ENCODE measurements at regions not wholly inside any gene's neighbourhood (a gene's known extent, or its start where the extent isn't known, plus 50 kb on each side); places are given as distances from the start of the nearest gene placed in this dataset.

DNA sequence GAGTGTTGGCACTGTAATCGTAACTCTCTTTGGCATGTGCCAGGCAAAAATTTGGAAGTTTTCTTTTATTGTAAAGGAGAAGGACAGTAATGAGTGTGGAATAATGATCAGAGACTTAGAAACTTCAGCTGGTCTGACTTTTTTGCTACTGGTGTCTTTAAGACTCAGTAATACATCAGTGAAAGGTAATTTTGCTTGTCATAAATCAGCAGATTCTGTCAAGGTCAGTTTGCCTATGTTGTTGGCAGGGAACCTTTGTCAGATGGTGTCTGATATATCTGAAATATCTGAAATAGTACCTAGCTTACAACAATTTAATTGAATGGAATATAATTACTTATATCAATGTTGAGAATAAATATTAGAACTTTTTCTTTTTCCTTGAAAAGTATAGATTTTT, 516.9 kb downstream of the LRFN5 start:
- Histone ChIP-seq H3K27me3 (replicated peaks; ENCODE audit: insufficient read depth) (no peaks in the 10 kb centered on the region), H3K4me1 (ENCODE audit: control insufficient read depth in 1 of 2, low read depth in 2 of 2) (no peaks in the 10 kb centered on the region), H3K36me3 (no peaks in the 10 kb centered on the region), H3K4me3 (no peak overlapping the region), H3K27ac (no peak overlapping the region), H3K9me3 (no peaks in the 10 kb centered on the region)
- TF ChIP-seq, protein P1, sequence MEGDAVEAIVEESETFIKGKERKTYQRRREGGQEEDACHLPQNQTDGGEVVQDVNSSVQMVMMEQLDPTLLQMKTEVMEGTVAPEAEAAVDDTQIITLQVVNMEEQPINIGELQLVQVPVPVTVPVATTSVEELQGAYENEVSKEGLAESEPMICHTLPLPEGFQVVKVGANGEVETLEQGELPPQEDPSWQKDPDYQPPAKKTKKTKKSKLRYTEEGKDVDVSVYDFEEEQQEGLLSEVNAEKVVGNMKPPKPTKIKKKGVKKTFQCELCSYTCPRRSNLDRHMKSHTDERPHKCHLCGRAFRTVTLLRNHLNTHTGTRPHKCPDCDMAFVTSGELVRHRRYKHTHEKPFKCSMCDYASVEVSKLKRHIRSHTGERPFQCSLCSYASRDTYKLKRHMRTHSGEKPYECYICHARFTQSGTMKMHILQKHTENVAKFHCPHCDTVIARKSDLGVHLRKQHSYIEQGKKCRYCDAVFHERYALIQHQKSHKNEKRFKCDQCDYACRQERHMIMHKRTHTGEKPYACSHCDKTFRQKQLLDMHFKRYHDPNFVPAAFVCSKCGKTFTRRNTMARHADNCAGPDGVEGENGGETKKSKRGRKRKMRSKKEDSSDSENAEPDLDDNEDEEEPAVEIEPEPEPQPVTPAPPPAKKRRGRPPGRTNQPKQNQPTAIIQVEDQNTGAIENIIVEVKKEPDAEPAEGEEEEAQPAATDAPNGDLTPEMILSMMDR (IDR thresholded peaks at IDR 0.05): no peak
- no peak for ATAC-seq (ENCODE audit: insufficient number of reproducible peaks, low FRiP score, low read depth)
- no peak for DNase-seq (ENCODE audit: low spot score)

DNA sequence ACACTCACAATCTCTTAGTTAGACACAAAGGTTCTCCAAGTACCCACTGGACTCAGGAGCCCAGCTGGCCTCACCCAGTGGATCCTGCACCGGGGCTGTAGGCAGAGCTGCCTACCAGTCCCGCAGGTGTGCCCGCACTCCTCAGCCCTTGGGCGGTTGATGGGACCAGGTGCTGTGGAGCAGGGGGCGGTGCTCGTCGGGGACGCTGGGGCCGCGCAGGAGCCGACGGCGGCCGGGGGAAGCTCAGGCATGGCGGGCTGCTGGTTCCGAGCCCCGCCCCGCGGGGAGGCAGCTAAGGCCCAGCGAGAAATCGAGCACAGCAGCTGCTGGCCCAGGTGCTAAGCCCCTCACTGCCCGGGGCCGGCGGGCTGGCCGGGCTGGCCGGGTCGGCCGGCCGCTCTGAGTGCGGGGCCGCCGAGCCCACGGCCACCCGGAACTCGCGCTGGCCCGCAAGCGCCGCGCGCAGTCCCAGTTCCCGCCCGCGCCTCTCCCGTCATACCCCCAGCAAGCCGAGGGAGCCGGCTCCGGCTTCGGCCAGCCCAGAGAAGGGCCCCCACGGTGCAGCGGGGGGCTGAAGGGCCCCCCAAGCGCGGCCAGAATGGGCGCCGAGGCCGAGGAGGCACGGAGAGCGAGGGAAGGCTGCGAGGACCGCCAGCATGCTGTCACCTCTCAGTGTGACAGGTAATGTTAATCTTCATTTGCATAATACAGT, 506.8 kb downstream of the LRFN5 start:
- peaks cover 6% of the 10 kb centered on the region for H3K9me3 ChIP-seq
- H3K27ac ChIP-seq: no peak overlapping the region
- no peaks in the 10 kb centered on the region for H3K4me1 ChIP-seq (ENCODE audit: control insufficient read depth in 1 of 2, low read depth in 2 of 2)
- H3K36me3 ChIP-seq: no peaks in the 10 kb centered on the region
- DNase-seq (ENCODE audit: low spot score): no peak
- TF ChIP-seq, protein P1 (IDR thresholded peaks at IDR 0.05): no peak
- ATAC-seq (ENCODE audit: insufficient number of reproducible peaks, low FRiP score, low read depth): no peak
- H3K4me3 ChIP-seq: no peak overlapping the region
- no peaks in the 10 kb centered on the region for H3K27me3 ChIP-seq (replicated peaks; ENCODE audit: insufficient read depth)

DNA sequence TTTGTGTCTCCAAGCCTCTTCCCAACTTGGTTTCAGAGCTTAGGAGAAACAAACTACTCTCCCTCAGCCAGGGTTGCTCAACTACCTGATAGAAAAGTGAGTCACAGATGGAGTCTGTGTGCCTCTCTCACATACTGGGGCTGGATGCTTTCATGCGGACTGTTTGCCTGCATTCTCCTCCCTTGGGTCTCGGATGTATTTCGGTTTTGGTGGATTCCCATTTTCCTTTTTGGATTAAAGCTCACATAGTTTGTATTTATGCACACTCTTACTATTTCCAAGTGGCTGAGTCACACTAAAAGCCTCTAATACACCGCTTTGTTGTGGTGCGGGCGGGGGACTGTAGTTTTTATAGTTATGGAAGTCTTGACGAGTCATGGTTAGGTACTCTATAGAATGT, 505.4 kb downstream of the LRFN5 start:
- DNase-seq (ENCODE audit: low spot score) (no peak), ATAC-seq (ENCODE audit: insufficient number of reproducible peaks, low FRiP score, low read depth) (no peak)
- Histone ChIP-seq H3K27me3 (replicated peaks; ENCODE audit: insufficient read depth) (no peaks in the 10 kb centered on the region), H3K36me3 (no peaks in the 10 kb centered on the region), H3K9me3 (peaks cover 6% of the 10 kb centered on the region), H3K4me1 (ENCODE audit: control insufficient read depth in 1 of 2, low read depth in 2 of 2) (no peaks in the 10 kb centered on the region), H3K27ac (no peak overlapping the region), H3K4me3 (no peak overlapping the region)
- TF ChIP-seq, protein P1 (IDR thresholded peaks at IDR 0.05): no peak

DNA sequence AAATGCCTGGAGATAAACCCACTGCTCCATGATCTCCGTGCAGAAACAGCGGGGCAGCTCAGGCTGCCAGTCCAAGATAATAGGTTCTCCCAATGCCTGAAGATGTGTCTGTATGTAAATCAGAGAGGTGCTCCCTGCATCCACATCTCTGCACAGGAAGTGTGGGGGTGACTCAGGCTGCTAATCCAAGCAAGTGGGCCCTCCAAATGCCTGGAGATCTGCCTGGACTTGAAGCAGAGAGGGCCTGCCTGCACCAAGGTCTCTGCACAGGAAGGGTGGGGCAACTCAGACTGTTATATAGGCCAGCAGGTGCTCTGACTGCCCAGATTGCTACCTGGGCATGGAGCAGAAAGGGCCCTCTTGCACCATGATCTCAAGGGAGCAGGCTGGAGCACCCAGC, 504.7 kb downstream of the LRFN5 start:
- H3K4me3 ChIP-seq: no peak overlapping the region
- no peaks in the 10 kb centered on the region for H3K36me3 ChIP-seq
- ATAC-seq (ENCODE audit: insufficient number of reproducible peaks, low FRiP score, low read depth) (no peak), DNase-seq (ENCODE audit: low spot score) (no peak)
- peaks cover 6% of the 10 kb centered on the region for H3K9me3 ChIP-seq
- H3K27ac ChIP-seq: no peak overlapping the region
- no peaks in the 10 kb centered on the region for H3K4me1 ChIP-seq (ENCODE audit: control insufficient read depth in 1 of 2, low read depth in 2 of 2)
- TF ChIP-seq, protein P1 (IDR thresholded peaks at IDR 0.05): no peak
- no peaks in the 10 kb centered on the region for H3K27me3 ChIP-seq (replicated peaks; ENCODE audit: insufficient read depth)

DNA sequence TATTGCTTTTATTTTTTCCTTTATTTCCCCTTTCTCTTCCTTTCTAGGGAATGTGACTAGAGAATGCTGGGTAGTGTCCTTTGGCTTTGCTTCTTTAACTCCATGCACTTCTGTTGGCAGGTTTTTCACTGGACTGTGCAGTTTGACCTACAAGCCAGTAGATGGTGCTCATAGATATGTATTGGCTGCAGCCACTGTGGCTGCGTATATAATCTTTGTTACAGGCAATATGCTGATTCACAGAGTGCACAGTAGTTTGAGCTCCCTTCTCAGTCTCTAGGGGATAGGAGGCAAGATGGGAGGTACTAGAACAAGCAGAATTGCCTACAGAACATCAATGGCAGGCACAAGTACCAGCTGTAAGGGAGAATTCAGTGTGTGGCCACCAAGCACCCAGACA, 503.5 kb downstream of the LRFN5 start:
- no peaks in the 10 kb centered on the region for H3K36me3 ChIP-seq
- peaks cover 6% of the 10 kb centered on the region for H3K9me3 ChIP-seq
- H3K27me3 ChIP-seq (replicated peaks; ENCODE audit: insufficient read depth): no peaks in the 10 kb centered on the region
- ATAC-seq (ENCODE audit: insufficient number of reproducible peaks, low FRiP score, low read depth) (no peak), DNase-seq (ENCODE audit: low spot score) (no peak)
- TF ChIP-seq, protein P1 (IDR thresholded peaks at IDR 0.05): no peak
- no peak overlapping the region for H3K4me3 ChIP-seq
- H3K27ac ChIP-seq: no peak overlapping the region
- H3K4me1 ChIP-seq (ENCODE audit: control insufficient read depth in 1 of 2, low read depth in 2 of 2): no peaks in the 10 kb centered on the region

Data from thoracic aorta (tissue), 2 donors.